Panc1 (cell line): ENCODE measurements at regions not wholly inside any gene's neighbourhood (a gene's known extent, or its start where the extent isn't known, plus 50 kb on each side); places are given as distances from the start of the nearest gene placed in this dataset.

ENCODE experiments used
- ATAC-seq: fragments of 200-7000 bp; cut with Tn5 transposase; 2 replicates; pipeline ENCODE4 v1.9.1; 2020; ENCODE audit warnings: mild to moderate bottlenecking, moderate library complexity
- BruUV-seq: library from RNA; stranded (reverse); fragments of 400-500 nt; replicated peaks from 2 replicates; lab custom pipeline; 2021; lab: Mats Ljungman, UMichigan
- CTCF ChIA-PET: fragments of 300-600 bp; sonication (Branson Sonifier 250); formaldehyde crosslinking; loops from one replicate; lab custom pipeline; 2022; ENCODE audit warnings: antibody characterized with exemption; lab: Charles Lee
- POLR2A ChIA-PET: fragments of 300-600 bp; sonication (Branson Sonifier 250); formaldehyde crosslinking; loops from one replicate; lab custom pipeline; 2022; ENCODE audit warnings: antibody characterized with exemption; lab: Charles Lee
- DNase-seq: peaks from one replicate; pipeline ENCODE4 v3.0.0-alpha.2; 2010; ENCODE audit warnings: low read depth, low spot score
- H3K27ac ChIP-seq: 2 replicates; pipeline ENCODE4 v1.5.1; 2011; ENCODE audit warnings: mild to moderate bottlenecking, low read length, inconsistent platforms
- H3K27me3 ChIP-seq: fragments of 200-500 bp; sonication (Bioruptor generic); 2 replicates; pipeline ENCODE4 v1.6.0; 2014; ENCODE audit warnings: low read length, inconsistent platforms; ENCODE audit not compliant: control insufficient read depth, insufficient read depth
- H3K36me3 ChIP-seq: fragments of 200-500 bp; sonication (Bioruptor generic); 2 replicates; pipeline ENCODE4 v1.5.1; 2014; ENCODE audit warnings: inconsistent platforms, mild to moderate bottlenecking, low read length, moderate library complexity; ENCODE audit not compliant: control insufficient read depth, insufficient read depth
- H3K4me1 ChIP-seq: 2 replicates; pipeline ENCODE4 v1.5.1; 2011; ENCODE audit warnings: inconsistent platforms, mild to moderate bottlenecking, low read length, moderate library complexity; ENCODE audit not compliant: control insufficient read depth, insufficient read depth
- H3K4me3 ChIP-seq, 2 experiments: 2 replicates each; pipeline ENCODE4 v1.5.1; 2011 to 2012; ENCODE audit warnings: low read depth in 2 of 2, low read length in 2 of 2, mild to moderate bottlenecking in 2 of 2, inconsistent platforms in 1 of 2, moderate library complexity in 1 of 2
- H3K9me3 ChIP-seq: fragments of 200-500 bp; sonication (Bioruptor generic); 2 replicates; pipeline ENCODE4 v1.5.1; 2014; ENCODE audit warnings: low read depth, mild to moderate bottlenecking, inconsistent platforms, low read length, moderate library complexity; ENCODE audit not compliant: control insufficient read depth, insufficient read depth
- CTCF ChIP-seq: fragments of 450-650 bp; IDR thresholded peaks from 2 replicates; pipeline ENCODE4 v1.5.1; 2017; ENCODE audit warnings: mild to moderate bottlenecking
- POLR2AphosphoS5 ChIP-seq: IDR thresholded peaks from 2 replicates; pipeline ENCODE4 v1.6.1; 2012; ENCODE audit warnings: mild to moderate bottlenecking, low read depth, low read length, moderate library complexity
- SIN3A ChIP-seq: IDR thresholded peaks from 2 replicates; pipeline ENCODE4 v1.6.1; 2012; ENCODE audit warnings: low read depth, mild to moderate bottlenecking, low read length, moderate library complexity, borderline replicate concordance; ENCODE audit not compliant: insufficient read depth
- TCF7L2 ChIP-seq: IDR thresholded peaks from 2 replicates; pipeline ENCODE4 v1.6.1; 2011; ENCODE audit warnings: mild to moderate bottlenecking, low read depth, low read length, inconsistent platforms
- in situ Hi-C: cut with HindIII; loops from 2 replicates; pipeline ENCODE4 v1.10.0; 2016; ENCODE audit warnings: low sequenced_read_pairs, low pct_unique_long_range_greater_than_20kb
- intact Hi-C: fragments of 100-400 bp; cut with micrococcal nuclease; formaldehyde crosslinking; loops from one replicate; pipeline ENCODE4 v1.10.0; 2022; ENCODE audit not compliant: unreplicated experiment
- TF ChIP-seq, protein P1 (sequence below), 2 experiments: IDR thresholded peaks; 2 replicates each; pipeline ENCODE4 v1.6.1; 2011 to 2012; ENCODE audit warnings: low read depth in 2 of 2, control low read depth in 1 of 2, low read length in 1 of 2, mild to moderate bottlenecking in 1 of 2, moderate library complexity in 1 of 2; ENCODE audit not compliant: insufficient read depth in 1 of 2

DNA sequence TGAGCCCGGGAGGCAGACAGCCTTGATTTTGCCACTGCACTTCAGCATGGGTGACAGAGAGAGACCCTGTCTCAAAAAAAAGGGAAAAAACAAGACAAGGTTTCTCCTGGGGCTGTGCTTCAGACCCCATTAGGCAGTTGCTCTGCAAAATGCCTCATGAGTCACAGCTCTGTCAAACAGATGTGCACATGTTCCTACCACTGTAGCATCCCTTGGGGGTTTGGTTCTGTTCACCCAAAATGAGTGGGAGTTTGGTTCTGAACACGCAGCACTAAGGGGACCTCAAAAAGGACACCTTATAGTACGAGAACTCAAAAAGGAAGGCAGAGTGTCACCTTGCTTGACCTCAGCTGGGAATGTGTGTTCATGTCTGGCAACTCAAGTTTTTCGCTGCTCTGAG, 134.9 kb downstream of the RPIA start:
- DNase-seq (no peak), ATAC-seq (no peak)
- no TSS peak for BruUV-seq
- POLR2A ChIA-PET: no interaction called here
- TF ChIP-seq TCF7L2: no peak
- no peak for TF ChIP-seq POLR2AphosphoS5
- no peak for TF ChIP-seq CTCF
- no peak for TF ChIP-seq SIN3A
- Histone ChIP-seq H3K4me1 (no peaks in the 10 kb centered on the region), H3K9me3 (no peaks in the 10 kb centered on the region), H3K27me3 (no peaks in the 10 kb centered on the region), H3K4me3 (no peak overlapping the region), H3K27ac (no peak overlapping the region), H3K36me3 (no peaks in the 10 kb centered on the region)
- in situ Hi-C loops: no loop called here
- intact Hi-C loops: no loop called here
- CTCF ChIA-PET: no interaction called here

- no TSS peak for BruUV-seq
- CTCF ChIA-PET: no interaction called here
These were observed 136.3 kb downstream of the RPIA start for GRCh38 chr2:88827821-88828220.

More at GRCh38 chr2:88827821-88828220, 136.3 kb downstream of the RPIA start:
- Histone ChIP-seq H3K4me3 (no peak overlapping the region), H3K4me1 (no peaks in the 10 kb centered on the region), H3K9me3 (no peaks in the 10 kb centered on the region), H3K36me3 (no peaks in the 10 kb centered on the region), H3K27ac (no peak overlapping the region), H3K27me3 (no peaks in the 10 kb centered on the region)
- TF ChIP-seq SIN3A (no peak), CTCF (no peak), POLR2AphosphoS5 (no peak), TCF7L2 (no peak)
- TF ChIP-seq, protein P1, sequence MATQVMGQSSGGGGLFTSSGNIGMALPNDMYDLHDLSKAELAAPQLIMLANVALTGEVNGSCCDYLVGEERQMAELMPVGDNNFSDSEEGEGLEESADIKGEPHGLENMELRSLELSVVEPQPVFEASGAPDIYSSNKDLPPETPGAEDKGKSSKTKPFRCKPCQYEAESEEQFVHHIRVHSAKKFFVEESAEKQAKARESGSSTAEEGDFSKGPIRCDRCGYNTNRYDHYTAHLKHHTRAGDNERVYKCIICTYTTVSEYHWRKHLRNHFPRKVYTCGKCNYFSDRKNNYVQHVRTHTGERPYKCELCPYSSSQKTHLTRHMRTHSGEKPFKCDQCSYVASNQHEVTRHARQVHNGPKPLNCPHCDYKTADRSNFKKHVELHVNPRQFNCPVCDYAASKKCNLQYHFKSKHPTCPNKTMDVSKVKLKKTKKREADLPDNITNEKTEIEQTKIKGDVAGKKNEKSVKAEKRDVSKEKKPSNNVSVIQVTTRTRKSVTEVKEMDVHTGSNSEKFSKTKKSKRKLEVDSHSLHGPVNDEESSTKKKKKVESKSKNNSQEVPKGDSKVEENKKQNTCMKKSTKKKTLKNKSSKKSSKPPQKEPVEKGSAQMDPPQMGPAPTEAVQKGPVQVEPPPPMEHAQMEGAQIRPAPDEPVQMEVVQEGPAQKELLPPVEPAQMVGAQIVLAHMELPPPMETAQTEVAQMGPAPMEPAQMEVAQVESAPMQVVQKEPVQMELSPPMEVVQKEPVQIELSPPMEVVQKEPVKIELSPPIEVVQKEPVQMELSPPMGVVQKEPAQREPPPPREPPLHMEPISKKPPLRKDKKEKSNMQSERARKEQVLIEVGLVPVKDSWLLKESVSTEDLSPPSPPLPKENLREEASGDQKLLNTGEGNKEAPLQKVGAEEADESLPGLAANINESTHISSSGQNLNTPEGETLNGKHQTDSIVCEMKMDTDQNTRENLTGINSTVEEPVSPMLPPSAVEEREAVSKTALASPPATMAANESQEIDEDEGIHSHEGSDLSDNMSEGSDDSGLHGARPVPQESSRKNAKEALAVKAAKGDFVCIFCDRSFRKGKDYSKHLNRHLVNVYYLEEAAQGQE (IDR thresholded peaks at IDR 0.05; ENCODE audit: insufficient read depth in 1 of 2, low read depth in 2 of 2, low read length in 1 of 2): no peak
- ATAC-seq (no peak), DNase-seq (no peak)
- intact Hi-C loops (no loop called here), in situ Hi-C loops (no loop called here)
- POLR2A ChIA-PET: no interaction called here
